ENCODE measurements at regions not wholly inside any gene's neighbourhood (a gene's known extent, or its start where the extent isn't known, plus 50 kb on each side); places are given as distances from the start of the nearest gene placed in this dataset.

DNA sequence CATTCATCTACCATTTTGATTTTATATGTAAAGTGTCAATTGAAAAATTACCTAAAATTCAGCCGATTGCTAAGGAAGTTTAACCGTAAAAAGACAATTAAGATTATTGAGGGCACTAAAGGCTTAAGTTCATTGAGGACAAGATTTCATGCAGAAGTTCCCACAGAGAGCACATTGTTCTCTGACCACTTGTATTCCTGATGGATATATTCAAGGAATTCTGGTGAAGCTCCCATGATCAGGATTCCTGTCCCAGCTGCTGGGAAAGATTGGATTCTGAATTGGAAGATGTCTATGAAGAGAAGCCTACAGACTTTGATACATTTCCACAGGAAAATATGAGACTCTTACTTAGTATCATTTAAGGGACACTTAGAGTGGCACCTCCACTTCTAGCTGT lies 209.2 kb upstream of the KCTD3 start:
- intact Hi-C loops (cut with DNase I): no loop called here
- H3K36me3 ChIP-seq (ENCODE audit: control insufficient read depth in 1 of 2, insufficient read depth in 2 of 2, low read length in 1 of 2): no peaks in the 10 kb centered on the region

DNA sequence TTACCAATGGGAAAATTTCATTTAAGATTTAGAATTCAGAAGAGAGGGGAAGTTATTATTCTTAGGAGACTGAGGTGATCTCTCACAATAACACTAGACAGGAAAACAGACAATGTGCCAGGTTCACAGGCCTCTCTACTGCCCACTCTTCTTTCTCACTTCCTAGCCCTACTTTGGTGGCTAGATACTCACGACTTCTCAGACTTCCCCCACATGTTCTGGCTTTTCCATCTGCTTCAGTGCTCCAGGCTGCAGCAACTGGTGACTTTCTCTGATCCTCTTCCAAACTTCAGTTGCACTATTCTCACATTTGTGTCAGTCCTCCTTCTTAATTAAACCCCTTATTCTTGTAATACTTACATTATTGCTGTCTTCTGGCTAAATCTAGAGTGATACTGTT lies 208.7 kb upstream of the KCTD3 start:
- intact Hi-C loops (cut with DNase I): no loop called here
- no peaks in the 10 kb centered on the region for H3K9me3 ChIP-seq (ENCODE audit: control insufficient read depth, low read length)
- no peak for ATAC-seq (ENCODE audit: low FRiP score)

More for the DNA sequence above, 209.2 kb upstream of the KCTD3 start:
- WGBS, 2 donors: 91 to 93% methylated on average over 2 of the region's 2 CpGs
- no peak overlapping the region for H3K4me3 ChIP-seq (ENCODE audit: low read length in 2 of 2)
- DNase-seq (no peak), ATAC-seq (ENCODE audit: low FRiP score) (no peak)
- no peaks in the 10 kb centered on the region for H3K4me1 ChIP-seq (ENCODE audit: control insufficient read depth in 1 of 2, insufficient read depth in 2 of 2, low read length in 2 of 2)
- no peaks in the 10 kb centered on the region for H3K27me3 ChIP-seq (ENCODE audit: control insufficient read depth in 1 of 2, insufficient read depth in 2 of 2, low read length in 1 of 2)
- H3K27ac ChIP-seq (ENCODE audit: low read depth in 1 of 2, low read length in 2 of 2): no peak overlapping the region
- no peaks in the 10 kb centered on the region for H3K9me3 ChIP-seq (ENCODE audit: control insufficient read depth, low read length)

DNA sequence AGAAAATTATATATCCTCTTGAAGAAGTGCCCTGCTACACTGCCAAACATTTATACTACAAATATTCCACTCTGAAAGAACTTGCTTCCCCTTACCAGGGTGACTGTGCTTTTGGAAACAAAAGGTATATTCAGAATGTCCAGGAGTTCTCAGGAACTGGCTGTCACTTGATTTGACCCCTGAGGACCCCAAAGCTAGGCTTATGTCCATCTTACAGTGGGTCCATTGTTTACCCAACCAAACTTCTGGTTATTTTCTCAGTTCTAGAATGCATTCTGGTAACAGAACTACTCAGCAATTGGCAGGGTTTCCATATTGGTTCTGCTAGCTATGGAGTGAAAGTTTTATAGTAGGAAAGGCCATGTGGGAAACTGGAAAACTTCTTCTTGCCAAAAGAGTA lies 207.1 kb upstream of the KCTD3 start:
- Histone ChIP-seq H3K9me3 (ENCODE audit: control insufficient read depth, low read length) (no peaks in the 10 kb centered on the region), H3K4me3 (ENCODE audit: low read length in 2 of 2) (no peak overlapping the region), H3K36me3 (ENCODE audit: control insufficient read depth in 1 of 2, insufficient read depth in 2 of 2, low read length in 1 of 2) (no peaks in the 10 kb centered on the region), H3K4me1 (ENCODE audit: control insufficient read depth in 1 of 2, insufficient read depth in 2 of 2, low read length in 2 of 2) (no peaks in the 10 kb centered on the region), H3K27me3 (ENCODE audit: control insufficient read depth in 1 of 2, insufficient read depth in 2 of 2, low read length in 1 of 2) (no peaks in the 10 kb centered on the region), H3K27ac (ENCODE audit: low read depth in 1 of 2, low read length in 2 of 2) (no peak overlapping the region)
- DNase-seq (no peak), ATAC-seq (ENCODE audit: low FRiP score) (no peak)
- intact Hi-C loops (cut with DNase I): no loop called here

More for the DNA sequence above, 208.7 kb upstream of the KCTD3 start:
- 42 to 60% methylated on average over 1 of the region's 1 CpG for WGBS, 2 donors
- Histone ChIP-seq H3K4me1 (ENCODE audit: control insufficient read depth in 1 of 2, insufficient read depth in 2 of 2, low read length in 2 of 2) (no peaks in the 10 kb centered on the region), H3K4me3 (ENCODE audit: low read length in 2 of 2) (no peak overlapping the region), H3K36me3 (ENCODE audit: control insufficient read depth in 1 of 2, insufficient read depth in 2 of 2, low read length in 1 of 2) (no peaks in the 10 kb centered on the region), H3K27me3 (ENCODE audit: control insufficient read depth in 1 of 2, insufficient read depth in 2 of 2, low read length in 1 of 2) (no peaks in the 10 kb centered on the region), H3K27ac (ENCODE audit: low read depth in 1 of 2, low read length in 2 of 2) (no peak overlapping the region)
- DNase-seq: no peak

DNA sequence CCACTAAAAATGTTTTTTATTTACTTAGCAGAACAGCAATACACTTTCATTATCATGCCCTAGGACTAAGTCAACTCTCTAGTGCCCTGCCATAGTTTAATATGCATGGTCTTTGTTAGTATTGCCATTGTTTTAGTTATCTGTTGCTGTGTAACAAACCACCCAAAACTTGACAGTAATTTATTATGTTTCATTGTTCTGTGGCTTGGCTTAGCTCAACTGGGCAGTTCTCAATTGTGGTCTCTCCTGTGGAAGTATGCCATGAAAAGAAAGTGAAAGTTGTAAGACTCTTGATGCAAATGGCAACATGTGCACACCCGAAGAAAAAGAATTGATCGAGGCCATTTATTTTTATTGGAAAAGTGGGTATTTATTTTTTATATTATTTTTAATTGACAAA lies 206.3 kb upstream of the KCTD3 start:
- Histone ChIP-seq H3K36me3 (ENCODE audit: control insufficient read depth in 1 of 2, insufficient read depth in 2 of 2, low read length in 1 of 2) (no peaks in the 10 kb centered on the region), H3K27ac (ENCODE audit: low read depth in 1 of 2, low read length in 2 of 2) (no peak overlapping the region), H3K4me1 (ENCODE audit: control insufficient read depth in 1 of 2, insufficient read depth in 2 of 2, low read length in 2 of 2) (no peaks in the 10 kb centered on the region), H3K4me3 (ENCODE audit: low read length in 2 of 2) (no peak overlapping the region), H3K27me3 (ENCODE audit: control insufficient read depth in 1 of 2, insufficient read depth in 2 of 2, low read length in 1 of 2) (no peaks in the 10 kb centered on the region), H3K9me3 (ENCODE audit: control insufficient read depth, low read length) (no peaks in the 10 kb centered on the region)
- whole genome bisulfite sequencing, 2 donors: 90 to 97% methylated on average over 2 of the region's 2 CpGs
- intact Hi-C loops (cut with DNase I): no loop called here
- DNase-seq (no peak), ATAC-seq (ENCODE audit: low FRiP score) (no peak)

DNA sequence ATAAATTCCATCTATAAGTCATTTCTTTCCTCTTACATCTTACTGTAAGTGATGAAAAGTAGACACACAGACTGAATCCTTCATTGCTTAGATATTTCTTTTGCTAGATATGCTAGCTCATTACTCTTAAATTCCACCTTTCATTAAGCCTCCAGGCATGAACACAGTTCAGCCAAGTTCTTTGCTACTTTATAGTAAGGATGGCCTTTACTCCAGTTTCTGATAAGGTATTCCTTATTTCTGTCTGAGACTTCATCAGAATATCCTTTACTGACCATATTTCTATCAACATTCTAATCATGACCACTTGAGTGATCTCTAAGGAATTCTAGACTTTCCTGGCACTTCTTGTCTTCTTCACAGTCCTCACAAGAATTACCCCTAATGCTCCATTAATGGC lies 191.7 kb upstream of the KCTD3 start:
- ATAC-seq (ENCODE audit: low FRiP score): no peak
- intact Hi-C loops (cut with DNase I): no loop called here

DNA sequence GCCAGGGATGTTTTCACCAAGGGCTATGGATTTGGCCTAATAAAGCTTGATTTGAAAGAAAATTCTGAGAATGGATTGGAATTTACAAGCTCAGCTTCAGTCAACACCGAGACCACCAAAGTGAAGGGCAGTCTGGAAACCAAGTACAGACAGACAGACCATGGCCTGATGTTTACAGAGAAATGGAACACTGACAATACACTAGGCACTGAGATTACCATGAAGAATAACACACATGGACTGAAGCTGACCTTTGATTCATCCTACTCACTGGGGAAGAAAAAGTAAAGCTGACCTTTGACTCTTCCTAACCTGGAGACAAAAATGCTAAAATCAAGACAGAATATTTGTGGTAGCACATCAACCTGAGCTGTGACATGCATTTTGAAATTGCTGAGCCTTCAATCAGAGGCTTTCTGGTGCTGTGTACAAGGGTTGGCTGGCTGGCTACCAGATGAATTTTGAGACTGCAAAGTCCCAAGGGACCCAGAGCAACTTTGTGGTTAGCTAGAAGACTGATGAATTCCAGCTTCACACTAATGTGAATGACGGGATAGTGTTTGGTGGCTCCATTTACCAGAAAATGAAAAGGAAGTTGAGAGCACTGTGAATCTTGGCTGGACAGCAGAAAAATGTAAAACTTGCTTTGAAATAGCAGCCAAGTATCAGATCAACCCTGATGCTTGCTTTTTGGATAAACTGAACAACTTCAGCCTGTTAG lies 190.4 kb upstream of the KCTD3 start:
- Histone ChIP-seq H3K27me3 (ENCODE audit: control insufficient read depth in 1 of 2, insufficient read depth in 2 of 2, low read length in 1 of 2) (no peaks in the 10 kb centered on the region), H3K27ac (ENCODE audit: low read depth in 1 of 2, low read length in 2 of 2) (no peak overlapping the region), H3K4me1 (ENCODE audit: control insufficient read depth in 1 of 2, insufficient read depth in 2 of 2, low read length in 2 of 2) (no peaks in the 10 kb centered on the region), H3K9me3 (ENCODE audit: control insufficient read depth, low read length) (peaks cover 1% of the 10 kb centered on the region), H3K36me3 (ENCODE audit: control insufficient read depth in 1 of 2, insufficient read depth in 2 of 2, low read length in 1 of 2) (no peaks in the 10 kb centered on the region), H3K4me3 (ENCODE audit: low read length in 2 of 2) (no peak overlapping the region)
- ATAC-seq (ENCODE audit: low FRiP score) (no peak), DNase-seq (no peak)
- intact Hi-C loops (cut with DNase I): no loop called here
- 25 to 39% methylated on average over 2 of the region's 2 CpGs for WGBS, 2 donors

More for the DNA sequence above, 191.7 kb upstream of the KCTD3 start:
- DNase-seq: no peak
- Histone ChIP-seq H3K4me3 (ENCODE audit: low read length in 2 of 2) (no peak overlapping the region), H3K27ac (ENCODE audit: low read depth in 1 of 2, low read length in 2 of 2) (no peak overlapping the region), H3K9me3 (ENCODE audit: control insufficient read depth, low read length) (peaks cover 1% of the 10 kb centered on the region), H3K36me3 (ENCODE audit: control insufficient read depth in 1 of 2, insufficient read depth in 2 of 2, low read length in 1 of 2) (no peaks in the 10 kb centered on the region), H3K27me3 (ENCODE audit: control insufficient read depth in 1 of 2, insufficient read depth in 2 of 2, low read length in 1 of 2) (no peaks in the 10 kb centered on the region), H3K4me1 (ENCODE audit: control insufficient read depth in 1 of 2, insufficient read depth in 2 of 2, low read length in 2 of 2) (no peaks in the 10 kb centered on the region)

DNA sequence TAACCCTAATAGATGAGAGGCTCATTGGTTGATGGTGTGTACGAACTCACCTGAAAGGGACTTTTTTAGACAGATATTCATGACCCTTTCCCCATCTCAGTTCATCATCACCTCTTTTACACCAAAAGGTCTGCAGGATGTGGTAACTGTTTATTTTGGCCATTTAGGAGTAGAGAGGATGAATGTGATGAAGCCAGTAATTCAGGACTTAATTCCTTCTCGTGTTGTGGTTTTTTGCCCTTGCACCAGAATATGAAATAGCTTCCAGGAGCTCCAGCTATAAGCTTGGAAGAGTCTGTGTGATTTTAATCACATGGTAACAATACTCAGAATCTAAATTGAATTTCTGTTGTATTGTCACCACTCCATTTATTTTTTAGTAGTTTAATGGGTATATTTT lies 189.4 kb upstream of the KCTD3 start:
- 56 to 62% methylated on average over 2 of the region's 2 CpGs for WGBS, 2 donors
- H3K4me3 ChIP-seq (ENCODE audit: low read length in 2 of 2): no peak overlapping the region
- DNase-seq (no peak), ATAC-seq (ENCODE audit: low FRiP score) (no peak)
- no peaks in the 10 kb centered on the region for H3K36me3 ChIP-seq (ENCODE audit: control insufficient read depth in 1 of 2, insufficient read depth in 2 of 2, low read length in 1 of 2)
- intact Hi-C loops (cut with DNase I): no loop called here
- H3K27me3 ChIP-seq (ENCODE audit: control insufficient read depth in 1 of 2, insufficient read depth in 2 of 2, low read length in 1 of 2): no peaks in the 10 kb centered on the region
- H3K9me3 ChIP-seq (ENCODE audit: control insufficient read depth, low read length): peaks cover 1% of the 10 kb centered on the region
- H3K27ac ChIP-seq (ENCODE audit: low read depth in 1 of 2, low read length in 2 of 2): no peak overlapping the region
- H3K4me1 ChIP-seq (ENCODE audit: control insufficient read depth in 1 of 2, insufficient read depth in 2 of 2, low read length in 2 of 2): no peaks in the 10 kb centered on the region

DNA sequence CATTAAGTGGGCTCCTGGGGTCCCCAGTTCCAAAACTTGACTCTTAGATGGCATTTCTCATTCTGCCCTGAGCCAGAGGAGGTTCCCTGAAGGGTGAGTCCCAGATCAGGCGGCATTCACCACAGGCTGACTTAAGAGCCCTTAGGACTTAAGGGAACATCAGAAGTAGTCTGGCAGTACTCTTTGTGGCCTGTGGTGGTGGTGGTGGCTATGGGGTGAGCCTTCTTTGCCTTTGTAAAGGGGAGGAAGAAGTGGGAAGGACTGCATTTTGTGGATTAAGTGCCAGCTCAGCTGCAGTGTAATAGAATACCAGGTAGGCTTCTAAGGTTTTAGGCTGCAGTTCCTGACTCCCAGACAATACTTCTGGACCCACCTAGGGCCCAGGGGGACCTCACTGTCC lies 186.5 kb upstream of the KCTD3 start:
- H3K36me3 ChIP-seq (ENCODE audit: control insufficient read depth in 1 of 2, insufficient read depth in 2 of 2, low read length in 1 of 2): no peaks in the 10 kb centered on the region
- DNase-seq (no peak), ATAC-seq (ENCODE audit: low FRiP score) (no peak)
- intact Hi-C loops (cut with DNase I): no loop called here
- no peaks in the 10 kb centered on the region for H3K4me1 ChIP-seq (ENCODE audit: control insufficient read depth in 1 of 2, insufficient read depth in 2 of 2, low read length in 2 of 2)
- no peaks in the 10 kb centered on the region for H3K9me3 ChIP-seq (ENCODE audit: control insufficient read depth, low read length)
- H3K27ac ChIP-seq (ENCODE audit: low read depth in 1 of 2, low read length in 2 of 2): no peak overlapping the region
- H3K27me3 ChIP-seq (ENCODE audit: control insufficient read depth in 1 of 2, insufficient read depth in 2 of 2, low read length in 1 of 2): no peaks in the 10 kb centered on the region
- H3K4me3 ChIP-seq (ENCODE audit: low read length in 2 of 2): no peak overlapping the region
- 81 to 91% methylated on average over 1 of the region's 1 CpG for WGBS, 2 donors

DNA sequence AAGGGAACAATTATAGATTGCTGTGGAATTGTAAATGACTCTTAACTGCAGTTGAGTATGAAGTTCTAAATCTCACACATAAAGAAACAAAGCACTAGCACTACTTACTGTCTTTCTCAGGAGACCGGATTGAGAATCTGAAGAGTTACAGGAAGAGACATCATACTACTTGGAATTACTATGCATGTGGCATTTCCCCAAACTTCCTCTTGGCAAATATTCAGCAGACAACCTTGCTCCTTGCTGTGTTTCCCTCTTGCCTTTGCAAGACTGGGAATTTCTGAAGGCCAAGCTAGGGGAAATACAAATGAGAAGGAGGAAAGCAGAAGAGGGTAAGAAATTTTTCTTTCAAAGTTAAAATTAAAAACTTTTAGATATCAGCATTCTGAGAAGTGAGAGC lies 173.6 kb upstream of the KCTD3 start:
- intact Hi-C loops (cut with DNase I): no loop called here
- WGBS, 2 donors: 74 to 91% methylated on average over 1 of the region's 1 CpG

More for the DNA sequence above, 173.6 kb upstream of the KCTD3 start:
- ATAC-seq (ENCODE audit: low FRiP score) (no peak), DNase-seq (no peak)
- no peaks in the 10 kb centered on the region for H3K9me3 ChIP-seq (ENCODE audit: control insufficient read depth, low read length)
- H3K27ac ChIP-seq (ENCODE audit: low read depth in 1 of 2, low read length in 2 of 2): no peak overlapping the region
- no peaks in the 10 kb centered on the region for H3K27me3 ChIP-seq (ENCODE audit: control insufficient read depth in 1 of 2, insufficient read depth in 2 of 2, low read length in 1 of 2)
- no peaks in the 10 kb centered on the region for H3K4me1 ChIP-seq (ENCODE audit: control insufficient read depth in 1 of 2, insufficient read depth in 2 of 2, low read length in 2 of 2)
- no peak overlapping the region for H3K4me3 ChIP-seq (ENCODE audit: low read length in 2 of 2)
- no peaks in the 10 kb centered on the region for H3K36me3 ChIP-seq (ENCODE audit: control insufficient read depth in 1 of 2, insufficient read depth in 2 of 2, low read length in 1 of 2)
